SK-N-SH (cell line): ENCODE measurements at regions not wholly inside any gene's neighbourhood (a gene's known extent, or its start where the extent isn't known, plus 50 kb on each side); places are given as distances from the start of the nearest gene placed in this dataset.

ENCODE experiments used
- CTCF ChIA-PET: fragments of 300-600, 350-600 bp; formaldehyde crosslinking; extraction: SDS; loops from one replicate; lab custom pipeline; 2021; lab: Yijun Ruan, JAX
- POLR2A ChIA-PET: fragments of 350-600 bp; sonication (Branson Sonifier 250); formaldehyde crosslinking; extraction: SDS; loops from one replicate; lab custom pipeline; 2020; ENCODE audit warnings: antibody characterized with exemption, inconsistent platforms; lab: Yijun Ruan, JAX
- DNase-seq: peaks from one replicate; pipeline ENCODE4 v3.0.0; 2012
- H2AFZ ChIP-seq: fragments of 200-600 bp; sonication (generic); 2 replicates; pipeline ENCODE4 v1.8.1; 2016; ENCODE audit warnings: antibody characterized with exemption, mild to moderate bottlenecking, low read depth
- H3F3A ChIP-seq: fragments of 200-600 bp; sonication (generic); replicated peaks from 2 replicates; pipeline ENCODE3; 2016; ENCODE audit warnings: antibody characterized with exemption, mild to moderate bottlenecking; ENCODE audit not compliant: insufficient read depth
- H3K27ac ChIP-seq, 2 experiments: fragments of 200-500 bp in 1 of 2; fragments of 200-600 bp in 1 of 2; sonication (Bioruptor generic) in 1 of 2; sonication (generic), shearing (Covaris generic) in 1 of 2; 2 replicates each; pipeline versions ENCODE4 v1.5.1 to v1.6.1; 2014 to 2016; ENCODE audit warnings: low read depth in 2 of 2, inconsistent platforms in 1 of 2, low read length in 1 of 2, mild to moderate bottlenecking in 1 of 2, mixed read lengths in 1 of 2
- H3K27me3 ChIP-seq: fragments of 200-600 bp; sonication (generic), shearing (Covaris generic); 2 replicates; pipeline ENCODE4 v1.6.1; 2016; ENCODE audit warnings: mixed run types; ENCODE audit not compliant: insufficient read depth
- H3K36me3 ChIP-seq, 2 experiments: fragments of 200-500 bp in 1 of 2; fragments of 200-600 bp in 1 of 2; sonication (Bioruptor generic) in 1 of 2; sonication (generic) in 1 of 2; replicated peaks in 1 of 2; 2 replicates each; pipeline versions ENCODE3 to v1.5.1; 2014 to 2016; ENCODE audit warnings: low read length in 1 of 2, mild to moderate bottlenecking in 1 of 2; ENCODE audit not compliant: insufficient read depth in 2 of 2, control insufficient read depth in 1 of 2
- H3K4me1 ChIP-seq, 2 experiments: fragments of 200-500 bp in 1 of 2; fragments of 200-600 bp in 1 of 2; sonication (Bioruptor generic) in 1 of 2; sonication (generic), shearing (Covaris generic) in 1 of 2; 2 replicates each; pipeline versions ENCODE4 v1.5.1 to v1.6.1; 2014 to 2016; ENCODE audit warnings: low read depth in 1 of 2, low read length in 1 of 2, mixed run types in 1 of 2; ENCODE audit not compliant: insufficient read depth in 2 of 2, control insufficient read depth in 1 of 2
- H3K4me2 ChIP-seq: fragments of 200-600 bp; sonication (generic), shearing (Covaris generic); 2 replicates; pipeline ENCODE4 v1.6.1; 2017; ENCODE audit warnings: mixed run types
- H3K4me3 ChIP-seq, 2 experiments: fragments of 200-500 bp in 1 of 2; fragments of 200-600 bp in 1 of 2; sonication (Bioruptor generic) in 1 of 2; sonication (generic), shearing (Covaris generic) in 1 of 2; 2 replicates each; pipeline versions ENCODE4 v1.5.1 to v1.8.1; 2014 to 2016; ENCODE audit warnings: low read depth in 2 of 2, inconsistent platforms in 1 of 2, low read length in 1 of 2, mild to moderate bottlenecking in 1 of 2, mixed read lengths in 1 of 2, moderate library complexity in 1 of 2
- H3K79me2 ChIP-seq: fragments of 200-600 bp; sonication (generic); 2 replicates; pipeline ENCODE4 v1.8.1; 2017; ENCODE audit warnings: mild to moderate bottlenecking; ENCODE audit not compliant: insufficient read depth
- H3K9ac ChIP-seq: fragments of 200-600 bp; sonication (generic); 2 replicates; pipeline ENCODE4 v1.6.1; 2017; ENCODE audit warnings: mixed run types
- H3K9me2 ChIP-seq: fragments of 200-600 bp; sonication (generic); 2 replicates; pipeline ENCODE4 v1.6.1; 2017; ENCODE audit warnings: mixed run types
- H3K9me3 ChIP-seq: fragments of 200-600 bp; sonication (generic); 2 replicates; pipeline ENCODE4 v1.6.1; 2017; ENCODE audit warnings: mixed run types, mild to moderate bottlenecking, moderate library complexity
- H4K20me1 ChIP-seq: fragments of 200-600 bp; sonication (generic); 2 replicates; pipeline ENCODE4 v1.6.1; 2017; ENCODE audit warnings: mild to moderate bottlenecking, mixed run types; ENCODE audit not compliant: insufficient read depth
- CHD2 ChIP-seq: fragments of 150-350 bp; IDR thresholded peaks from 2 replicates; pipeline ENCODE4 v1.6.1; 2018; ENCODE audit warnings: low read length; ENCODE audit not compliant: partially characterized antibody
- ELF1 ChIP-seq: IDR thresholded peaks from 2 replicates; pipeline ENCODE4 v1.4.0; 2012
- EP300 ChIP-seq, 2 experiments: IDR thresholded peaks; 2 replicates each; pipeline versions ENCODE4 v1.4.0 to v1.6.1; 2012; ENCODE audit warnings: borderline replicate concordance in 1 of 2, low read depth in 1 of 2, low read length in 1 of 2
- EZH2phosphoT487 ChIP-seq: fragments of 200-600 bp; sonication (generic); IDR thresholded peaks from 2 replicates; pipeline ENCODE4 v1.6.1; 2017; ENCODE audit warnings: low read depth, mixed run types, mild to moderate bottlenecking, antibody characterized with exemption, moderate library complexity, borderline replicate concordance
- FOSL2 ChIP-seq: IDR thresholded peaks from 2 replicates; pipeline ENCODE4 v1.4.0; 2012; ENCODE audit warnings: low read depth, mild to moderate bottlenecking, moderate library complexity, borderline replicate concordance
- FOXJ3 ChIP-seq: sonication (generic); formaldehyde crosslinking; IDR thresholded peaks from 2 replicates; pipeline ENCODE4 v1.5.1; 2020; ENCODE audit warnings: mild to moderate bottlenecking, missing genetic modification reagents
- FOXM1 ChIP-seq: IDR thresholded peaks from 2 replicates; pipeline ENCODE4 v1.4.0; 2012; ENCODE audit warnings: low read depth, mild to moderate bottlenecking
- GATA2 ChIP-seq: sonication (generic); formaldehyde crosslinking; IDR thresholded peaks from 2 replicates; pipeline ENCODE4 v1.5.0; 2020; ENCODE audit warnings: mild to moderate bottlenecking, missing genetic modification reagents
- IRF3 ChIP-seq: fragments of 150-350 bp; IDR thresholded peaks from 2 replicates; pipeline ENCODE4 v1.6.1; 2016; ENCODE audit warnings: mild to moderate bottlenecking, low read depth, low read length
- MAX ChIP-seq: IDR thresholded peaks from 2 replicates; pipeline ENCODE4 v1.4.0; 2012; ENCODE audit warnings: low read depth
- NRF1 ChIP-seq: IDR thresholded peaks from 2 replicates; pipeline ENCODE4 v1.6.1; 2012; ENCODE audit warnings: low read depth, mild to moderate bottlenecking, low read length
- RAD21 ChIP-seq: IDR thresholded peaks from 2 replicates; pipeline ENCODE4 v1.6.1; 2012; ENCODE audit warnings: mild to moderate bottlenecking, low read length
- RCOR1 ChIP-seq: fragments of 150-350 bp; IDR thresholded peaks from 2 replicates; pipeline ENCODE4 v1.6.1; 2017; ENCODE audit warnings: antibody characterized with exemption, low read length
- REST ChIP-seq: IDR thresholded peaks from 2 replicates; pipeline ENCODE4 v1.6.1; 2012; ENCODE audit warnings: mild to moderate bottlenecking, low read depth, low read length, moderate library complexity
- RFX5 ChIP-seq: IDR thresholded peaks from 2 replicates; pipeline ENCODE4 v1.6.1; 2012; ENCODE audit warnings: mild to moderate bottlenecking, improper control_type of control experiment, low read length
- TAF1 ChIP-seq: IDR thresholded peaks from 2 replicates; pipeline ENCODE4 v1.6.1; 2012; ENCODE audit warnings: low read depth, mild to moderate bottlenecking, low read length, moderate library complexity, borderline replicate concordance
- USF1 ChIP-seq: IDR thresholded peaks from 2 replicates; pipeline ENCODE4 v1.4.0; 2012; ENCODE audit warnings: low read depth, borderline replicate concordance
- WGBS: methylation state at CpG from one replicate; pipeline ENCODE4 v1.1.6; 2017; ENCODE audit warnings: low lambda C conversion rate; 5-methylcytosine and 5-hydroxymethylcytosine counted together

- no peak for DNase-seq
- Histone ChIP-seq H3K9ac (no peak overlapping the region), H3F3A (no peaks in the 10 kb centered on the region), H3K4me1 (no peaks in the 10 kb centered on the region), H3K9me2 (no peaks in the 10 kb centered on the region), H3K4me3 (no peak overlapping the region), H3K36me3 (no peaks in the 10 kb centered on the region), H3K4me2 (no peak overlapping the region), H3K79me2 (no peaks in the 10 kb centered on the region), H2AFZ (no peak overlapping the region), H3K9me3 (peaks cover 5% of the 10 kb centered on the region; the same call in 1 of the 2 replicates), H3K27ac (no peak overlapping the region), H4K20me1 (no peaks in the 10 kb centered on the region), H3K27me3 (no peaks in the 10 kb centered on the region)
- TF ChIP-seq RAD21 (no peak), USF1 (no peak), FOSL2 (no peak), RFX5 (no peak), FOXM1 (no peak), MAX (no peak), RCOR1 (no peak), EZH2phosphoT487 (no peak), EP300 (IDR thresholded peaks at IDR 0.05; ENCODE audit: borderline replicate concordance in 1 of 2, low read depth in 1 of 2, low read length in 1 of 2) (no peak)
- ChIA-PET POLR2A (no interaction called here), CTCF (interaction anchor here (0.9 to 1.9 kb wide), 2 partner anchors 19 to 21 kb away, joined by 3 to 6 read pairs; no protein-coding TSS in a partner anchor)
- WGBS, result 38% methylated on average over 5 of the region's 5 CpGs
Measured at GRCh38 chr1:182163821-182164223, 102.3 kb upstream of the ZNF648 start.

- Histone ChIP-seq H4K20me1 (no peaks in the 10 kb centered on the region), H3K27ac (no peak overlapping the region), H3K9me2 (no peaks in the 10 kb centered on the region), H3K9me3 (peaks cover 5% of the 10 kb centered on the region; the same call in 1 of the 2 replicates), H3K79me2 (no peaks in the 10 kb centered on the region), H3K27me3 (no peaks in the 10 kb centered on the region), H3K4me1 (no peaks in the 10 kb centered on the region), H3K4me3 (no peak overlapping the region), H3K4me2 (no peak overlapping the region), H3K36me3 (no peaks in the 10 kb centered on the region), H3K9ac (no peak overlapping the region), H2AFZ (no peak overlapping the region), H3F3A (no peaks in the 10 kb centered on the region)
- DNase-seq, result no peak
- TF ChIP-seq NRF1, result no peak
- TF ChIP-seq CHD2, result no peak
- no peak for TF ChIP-seq EP300 (IDR thresholded peaks at IDR 0.05; ENCODE audit: borderline replicate concordance in 1 of 2, low read depth in 1 of 2, low read length in 1 of 2)
- no peak for TF ChIP-seq FOXJ3 (CRISPR knock-in tag)
- no peak for TF ChIP-seq ELF1
- TF ChIP-seq FOXM1, result no peak
- TF ChIP-seq TAF1, result no peak
- TF ChIP-seq RFX5, result no peak
- no peak for TF ChIP-seq REST
- TF ChIP-seq GATA2, result no peak
- no peak for TF ChIP-seq USF1
- TF ChIP-seq IRF3, result no peak
- ChIA-PET POLR2A (no interaction called here), CTCF (interaction anchor here (1.0 to 1.6 kb wide), 3 partner anchors 16 to 238 kb away, joined by 3 to 6 read pairs (median 3); no protein-coding TSS in a partner anchor)
Measured at GRCh38 chr1:182159443-182159842, 97.9 kb upstream of the ZNF648 start.
